H9 (cell line): ENCODE measurements at regions not wholly inside any gene's neighbourhood (a gene's known extent, or its start where the extent isn't known, plus 50 kb on each side); places are given as distances from the start of the nearest gene placed in this dataset.

ENCODE experiments used
- DNase-seq: peaks from one replicate; pipeline ENCODE4 v3.0.0-alpha.2; 2017
- H2AFZ ChIP-seq: one replicate; pipeline ENCODE4 v1.6.1; 2013; ENCODE audit warnings: mild to moderate bottlenecking, low read length, control low read depth, moderate library complexity
- H2AK5ac ChIP-seq: 2 replicates; pipeline ENCODE4 v1.6.1; 2013; ENCODE audit warnings: low read length, control low read depth, mixed read lengths; ENCODE audit not compliant: insufficient read length
- H2BK120ac ChIP-seq: one replicate; pipeline ENCODE4 v1.6.1; 2013; ENCODE audit warnings: low read depth, mild to moderate bottlenecking, low read length, control low read depth, inconsistent platforms; ENCODE audit not compliant: poor library complexity, severe bottlenecking
- H2BK12ac ChIP-seq: 2 replicates; pipeline ENCODE4 v1.6.1; 2013; ENCODE audit warnings: low read length, control low read depth, mixed read lengths, low read depth; ENCODE audit not compliant: insufficient read length
- H2BK15ac ChIP-seq: 2 replicates; pipeline ENCODE4 v1.6.1; 2013; ENCODE audit warnings: low read depth, low read length, control low read depth
- H2BK20ac ChIP-seq: one replicate; pipeline ENCODE4 v1.6.1; 2013; ENCODE audit warnings: low read depth, mild to moderate bottlenecking, low read length, control low read depth, inconsistent platforms; ENCODE audit not compliant: poor library complexity, severe bottlenecking
- H2BK5ac ChIP-seq: 2 replicates; pipeline ENCODE4 v1.6.1; 2013; ENCODE audit warnings: low read length, control low read depth, mixed read lengths; ENCODE audit not compliant: insufficient read length
- H3K14ac ChIP-seq: 2 replicates; pipeline ENCODE4 v1.6.1; 2013; ENCODE audit warnings: low read length, control low read depth; ENCODE audit not compliant: insufficient read depth
- H3K18ac ChIP-seq: 2 replicates; pipeline ENCODE4 v1.6.1; 2013; ENCODE audit warnings: low read depth, mild to moderate bottlenecking, mixed read lengths, low read length, control low read depth; ENCODE audit not compliant: insufficient read length
- H3K23ac ChIP-seq: 2 replicates; pipeline ENCODE4 v1.6.1; 2013; ENCODE audit warnings: low read length, control low read depth, mixed read lengths, low read depth; ENCODE audit not compliant: insufficient read length
- H3K23me2 ChIP-seq: 2 replicates; pipeline ENCODE4 v1.6.1; 2013; ENCODE audit warnings: low read depth, mild to moderate bottlenecking, mixed read lengths, low read length, control low read depth; ENCODE audit not compliant: insufficient read length, poor library complexity, severe bottlenecking
- H3K27ac ChIP-seq: 2 replicates; pipeline ENCODE4 v1.5.1; 2013; ENCODE audit warnings: low read length, control low read depth, mixed read lengths, low read depth; ENCODE audit not compliant: insufficient read length
- H3K27me3 ChIP-seq: 2 replicates; pipeline ENCODE4 v1.6.1; 2013; ENCODE audit warnings: low read length, control low read depth, inconsistent platforms; ENCODE audit not compliant: insufficient read depth
- H3K4ac ChIP-seq: 2 replicates; pipeline ENCODE4 v1.6.1; 2013; ENCODE audit warnings: low read depth, mild to moderate bottlenecking, control low read depth, inconsistent platforms, low read length, moderate library complexity
- H3K4me1 ChIP-seq: 2 replicates; pipeline ENCODE4 v1.6.1; 2013; ENCODE audit warnings: low read length, control low read depth, inconsistent platforms; ENCODE audit not compliant: insufficient read depth
- H3K4me2 ChIP-seq: 2 replicates; pipeline ENCODE4 v1.6.1; 2013; ENCODE audit warnings: low read length, control low read depth, mixed read lengths; ENCODE audit not compliant: insufficient read length, insufficient read depth
- H3K56ac ChIP-seq: 2 replicates; pipeline ENCODE4 v1.6.1; 2013; ENCODE audit warnings: low read depth, mild to moderate bottlenecking, mixed read lengths, low read length, control low read depth; ENCODE audit not compliant: insufficient read length
- H3K79me1 ChIP-seq: 2 replicates; pipeline ENCODE4 v1.6.1; 2013; ENCODE audit warnings: low read depth, mild to moderate bottlenecking, moderate library complexity, low read length, control low read depth, inconsistent platforms; ENCODE audit not compliant: insufficient read depth, poor library complexity, severe bottlenecking
- H3K79me2 ChIP-seq: 2 replicates; pipeline ENCODE4 v1.6.1; 2013; ENCODE audit warnings: low read length, control low read depth, inconsistent platforms; ENCODE audit not compliant: insufficient read depth
- H3K9ac ChIP-seq: 2 replicates; pipeline ENCODE4 v1.6.1; 2013; ENCODE audit warnings: low read length, control low read depth, mixed read lengths; ENCODE audit not compliant: insufficient read length; ENCODE audit errors: extremely low read depth
- H3K9me3 ChIP-seq: one replicate; pipeline ENCODE4 v1.6.1; 2013; ENCODE audit warnings: low read depth, low read length, inconsistent platforms; ENCODE audit not compliant: control insufficient read depth
- H3T11ph ChIP-seq: one replicate; pipeline ENCODE4 v1.6.1; 2013; ENCODE audit warnings: mild to moderate bottlenecking, low read length, control low read depth, inconsistent platforms
- H4K20me1 ChIP-seq: one replicate; pipeline ENCODE4 v1.6.1; 2013; ENCODE audit not compliant: control insufficient read depth, insufficient read length, insufficient read depth
- H4K5ac ChIP-seq: 2 replicates; pipeline ENCODE4 v1.6.1; 2013; ENCODE audit warnings: low read depth, mild to moderate bottlenecking, mixed read lengths, low read length, control low read depth; ENCODE audit not compliant: insufficient read length
- H4K8ac ChIP-seq: replicated peaks from 2 replicates; pipeline ENCODE4 v1.6.1; 2013; ENCODE audit warnings: low read length, control low read depth, mixed read lengths, low read depth; ENCODE audit not compliant: insufficient read length
- H4K91ac ChIP-seq: 2 replicates; pipeline ENCODE4 v1.6.1; 2013; ENCODE audit warnings: low read depth, mild to moderate bottlenecking, moderate library complexity, mixed read lengths, low read length, control low read depth; ENCODE audit not compliant: insufficient read length
- H3K27ac Mint-ChIP-seq, 3 experiments: 2 replicates in 2 of 3; 3 replicates in 1 of 3; pipeline ENCODE4 v1.8.0; 2020 to 2021; ENCODE audit warnings: mixed read lengths in 3 of 3, mild to moderate bottlenecking in 1 of 3, moderate library complexity in 1 of 3
- H3K27me3 Mint-ChIP-seq: 2 replicates; pipeline ENCODE4 v1.8.0; 2021; ENCODE audit warnings: low read depth, mild to moderate bottlenecking, moderate library complexity, mixed read lengths
- H3K36me3 Mint-ChIP-seq, 3 experiments: 2 replicates in 2 of 3; 3 replicates in 1 of 3; pipeline ENCODE4 v1.8.0; 2020 to 2021; ENCODE audit warnings: low read depth in 3 of 3, mixed read lengths in 3 of 3; ENCODE audit not compliant: insufficient read depth in 1 of 3
- H3K4me1 Mint-ChIP-seq, 2 experiments: 2 replicates each; pipeline ENCODE4 v1.8.0; 2020; ENCODE audit warnings: mixed read lengths in 2 of 2
- H3K4me3 Mint-ChIP-seq, 2 experiments: 2 replicates in 1 of 2; 3 replicates in 1 of 2; pipeline ENCODE4 v1.8.0; 2020 to 2021; ENCODE audit warnings: mild to moderate bottlenecking in 2 of 2, mixed read lengths in 2 of 2, moderate library complexity in 1 of 2
- H3K9me3 Mint-ChIP-seq, 2 experiments: 2 replicates in 1 of 2; 3 replicates in 1 of 2; pipeline ENCODE4 v1.8.0; 2020; ENCODE audit warnings: mild to moderate bottlenecking in 2 of 2, mixed read lengths in 2 of 2, moderate library complexity in 1 of 2
- WGBS: extraction: QIAGEN DNeasy Blood & Tissue Kit; methylation state at CpG from one replicate; pipeline ENCODE4 v1.1.7; 2013; ENCODE audit warnings: missing lambda C conversion rate, low lambda C conversion rate, mixed read lengths; ENCODE audit not compliant: insufficient read length; ENCODE audit errors: extremely low coverage; 5-methylcytosine and 5-hydroxymethylcytosine counted together
- TF ChIP-seq, protein P1 (sequence below): fragments of 200-600 bp; sonication (generic); conservative IDR thresholded peaks from 3 replicates; pipeline ENCODE4 v1.8.0; 2021; ENCODE audit warnings: antibody characterized with exemption, mild to moderate bottlenecking

DNA sequence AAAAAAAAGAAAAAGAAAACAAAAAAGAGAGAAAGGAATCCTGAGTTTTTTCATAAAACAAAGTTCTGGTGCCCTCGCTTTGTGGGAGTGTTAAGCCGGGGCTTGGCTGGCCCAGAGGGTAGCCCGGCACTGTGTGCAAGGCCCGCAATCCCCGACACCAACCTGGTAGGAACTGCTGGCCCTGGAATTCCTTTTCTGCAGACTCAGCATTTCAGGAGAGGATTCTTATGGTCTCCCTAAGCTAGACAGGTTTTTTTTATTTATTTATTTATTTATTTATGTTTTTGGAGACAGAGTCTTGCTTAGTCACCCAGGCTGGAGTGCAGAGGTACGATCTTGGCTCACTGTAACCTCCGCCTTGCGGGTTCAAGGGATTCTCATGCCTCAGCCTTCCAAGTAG is 238.8 kb downstream of the PDCD6IP start:
- Mint-ChIP-seq H3K4me1 (no peaks in the 10 kb centered on the region), H3K36me3 (no peaks in the 10 kb centered on the region), H3K4me3 (no peak overlapping the region), H3K27ac (no peak overlapping the region), H3K27me3 (no peaks in the 10 kb centered on the region), H3K9me3 (no peaks in the 10 kb centered on the region)
- H2BK15ac ChIP-seq = no peak overlapping the region
- no peak overlapping the region for H2AFZ ChIP-seq
- no peaks in the 10 kb centered on the region for H3K79me2 ChIP-seq
- no peak overlapping the region for H4K8ac ChIP-seq
- no peaks in the 10 kb centered on the region for H4K20me1 ChIP-seq
- H3K27me3 ChIP-seq = no peaks in the 10 kb centered on the region
- no peak overlapping the region for H3K4ac ChIP-seq
- H2BK5ac ChIP-seq = no peak overlapping the region
- DNase-seq = no peak
- no peak overlapping the region for H3K9ac ChIP-seq
- H3K23me2 ChIP-seq = no peaks in the 10 kb centered on the region
- no peak overlapping the region for H3K4me2 ChIP-seq
- H3K23ac ChIP-seq = no peak overlapping the region
- H3K18ac ChIP-seq = no peak overlapping the region
- H3T11ph ChIP-seq = no peak overlapping the region
- no peak overlapping the region for H2AK5ac ChIP-seq
- H3K9me3 ChIP-seq = no peaks in the 10 kb centered on the region
- no peak overlapping the region for H2BK120ac ChIP-seq
- no peak overlapping the region for H4K91ac ChIP-seq
- TF ChIP-seq, protein P1, sequence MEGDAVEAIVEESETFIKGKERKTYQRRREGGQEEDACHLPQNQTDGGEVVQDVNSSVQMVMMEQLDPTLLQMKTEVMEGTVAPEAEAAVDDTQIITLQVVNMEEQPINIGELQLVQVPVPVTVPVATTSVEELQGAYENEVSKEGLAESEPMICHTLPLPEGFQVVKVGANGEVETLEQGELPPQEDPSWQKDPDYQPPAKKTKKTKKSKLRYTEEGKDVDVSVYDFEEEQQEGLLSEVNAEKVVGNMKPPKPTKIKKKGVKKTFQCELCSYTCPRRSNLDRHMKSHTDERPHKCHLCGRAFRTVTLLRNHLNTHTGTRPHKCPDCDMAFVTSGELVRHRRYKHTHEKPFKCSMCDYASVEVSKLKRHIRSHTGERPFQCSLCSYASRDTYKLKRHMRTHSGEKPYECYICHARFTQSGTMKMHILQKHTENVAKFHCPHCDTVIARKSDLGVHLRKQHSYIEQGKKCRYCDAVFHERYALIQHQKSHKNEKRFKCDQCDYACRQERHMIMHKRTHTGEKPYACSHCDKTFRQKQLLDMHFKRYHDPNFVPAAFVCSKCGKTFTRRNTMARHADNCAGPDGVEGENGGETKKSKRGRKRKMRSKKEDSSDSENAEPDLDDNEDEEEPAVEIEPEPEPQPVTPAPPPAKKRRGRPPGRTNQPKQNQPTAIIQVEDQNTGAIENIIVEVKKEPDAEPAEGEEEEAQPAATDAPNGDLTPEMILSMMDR = no peak
- no peak overlapping the region for H4K5ac ChIP-seq
- H3K56ac ChIP-seq = no peak overlapping the region
- no peaks in the 10 kb centered on the region for H3K4me1 ChIP-seq
- no peak overlapping the region for H3K14ac ChIP-seq
- H3K27ac ChIP-seq = no peak overlapping the region
- no peaks in the 10 kb centered on the region for H3K79me1 ChIP-seq
- H2BK20ac ChIP-seq = no peak overlapping the region
- WGBS = no CpG with 5 or more reads among the region's 8 CpGs
- H2BK12ac ChIP-seq = no peak overlapping the region
